ENCODE measurements at regions not wholly inside any gene's neighbourhood (a gene's known extent, or its start where the extent isn't known, plus 50 kb on each side); places are given as distances from the start of the nearest gene placed in this dataset.

DNA sequence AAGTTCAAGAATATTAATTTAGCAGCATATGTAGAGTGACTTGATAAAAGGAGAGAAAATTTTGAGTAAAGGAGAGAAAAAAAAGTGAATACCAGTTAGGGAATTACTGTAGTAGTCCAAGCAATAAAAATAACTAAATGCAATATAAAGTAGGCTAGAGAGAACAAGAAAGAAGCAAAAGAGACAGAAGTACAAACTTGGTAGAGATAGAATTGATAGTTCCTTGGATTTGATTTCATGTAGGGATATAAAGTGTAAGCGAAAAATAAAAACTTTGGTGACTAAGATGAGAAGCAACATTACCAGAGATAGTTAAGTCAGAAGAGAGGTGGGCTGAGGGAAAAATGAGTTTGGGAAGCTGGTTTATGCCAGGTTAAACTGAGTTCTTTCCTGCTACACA is 252.4 kb downstream of the SEC23A start:
- TF ChIP-seq RARB (CRISPR knock-in tag; IDR thresholded peaks at IDR 0.05) (no peak), ZNF70 (CRISPR knock-in tag; IDR thresholded peaks at IDR 0.05) (no peak), ZNF8 (CRISPR knock-in tag; IDR thresholded peaks at IDR 0.05) (no peak), TCF4 (CRISPR knock-in tag; IDR thresholded peaks at IDR 0.05; ENCODE audit: borderline replicate concordance) (no peak), TOX (CRISPR knock-in tag; IDR thresholded peaks at IDR 0.05; ENCODE audit: borderline replicate concordance) (no peak), CSDC2 (CRISPR knock-in tag; IDR thresholded peaks at IDR 0.05) (no peak), ZC3H10 (CRISPR knock-in tag; IDR thresholded peaks at IDR 0.05) (no peak), ISL1 (CRISPR knock-in tag; IDR thresholded peaks at IDR 0.05) (no peak), ZFP30 (CRISPR knock-in tag; IDR thresholded peaks at IDR 0.05) (no peak), PPARA (CRISPR knock-in tag; IDR thresholded peaks at IDR 0.05; ENCODE audit: borderline replicate concordance) (no peak), BACH2 (CRISPR knock-in tag; IDR thresholded peaks at IDR 0.05; ENCODE audit: borderline replicate concordance) (no peak), ZFP3 (CRISPR knock-in tag; IDR thresholded peaks at IDR 0.05) (no peak)
- TF ChIP-seq, protein P1, sequence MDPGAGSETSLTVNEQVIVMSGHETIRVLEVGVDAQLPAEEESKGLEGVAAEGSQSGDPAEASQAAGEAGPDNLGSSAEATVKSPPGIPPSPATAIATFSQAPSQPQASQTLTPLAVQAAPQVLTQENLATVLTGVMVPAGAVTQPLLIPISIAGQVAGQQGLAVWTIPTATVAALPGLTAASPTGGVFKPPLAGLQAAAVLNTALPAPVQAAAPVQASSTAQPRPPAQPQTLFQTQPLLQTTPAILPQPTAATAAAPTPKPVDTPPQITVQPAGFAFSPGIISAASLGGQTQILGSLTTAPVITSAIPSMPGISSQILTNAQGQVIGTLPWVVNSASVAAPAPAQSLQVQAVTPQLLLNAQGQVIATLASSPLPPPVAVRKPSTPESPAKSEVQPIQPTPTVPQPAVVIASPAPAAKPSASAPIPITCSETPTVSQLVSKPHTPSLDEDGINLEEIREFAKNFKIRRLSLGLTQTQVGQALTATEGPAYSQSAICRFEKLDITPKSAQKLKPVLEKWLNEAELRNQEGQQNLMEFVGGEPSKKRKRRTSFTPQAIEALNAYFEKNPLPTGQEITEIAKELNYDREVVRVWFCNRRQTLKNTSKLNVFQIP (CRISPR knock-in tag; IDR thresholded peaks at IDR 0.05; ENCODE audit: borderline replicate concordance, low read depth), result no peak
- TF ChIP-seq, protein P2, sequence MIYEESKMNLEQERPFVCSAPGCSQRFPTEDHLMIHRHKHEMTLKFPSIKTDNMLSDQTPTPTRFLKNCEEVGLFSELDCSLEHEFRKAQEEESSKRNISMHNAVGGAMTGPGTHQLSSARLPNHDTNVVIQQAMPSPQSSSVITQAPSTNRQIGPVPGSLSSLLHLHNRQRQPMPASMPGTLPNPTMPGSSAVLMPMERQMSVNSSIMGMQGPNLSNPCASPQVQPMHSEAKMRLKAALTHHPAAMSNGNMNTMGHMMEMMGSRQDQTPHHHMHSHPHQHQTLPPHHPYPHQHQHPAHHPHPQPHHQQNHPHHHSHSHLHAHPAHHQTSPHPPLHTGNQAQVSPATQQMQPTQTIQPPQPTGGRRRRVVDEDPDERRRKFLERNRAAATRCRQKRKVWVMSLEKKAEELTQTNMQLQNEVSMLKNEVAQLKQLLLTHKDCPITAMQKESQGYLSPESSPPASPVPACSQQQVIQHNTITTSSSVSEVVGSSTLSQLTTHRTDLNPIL (CRISPR knock-in tag; IDR thresholded peaks at IDR 0.05; ENCODE audit: low read depth), result no peak
- TF ChIP-seq, protein P3, sequence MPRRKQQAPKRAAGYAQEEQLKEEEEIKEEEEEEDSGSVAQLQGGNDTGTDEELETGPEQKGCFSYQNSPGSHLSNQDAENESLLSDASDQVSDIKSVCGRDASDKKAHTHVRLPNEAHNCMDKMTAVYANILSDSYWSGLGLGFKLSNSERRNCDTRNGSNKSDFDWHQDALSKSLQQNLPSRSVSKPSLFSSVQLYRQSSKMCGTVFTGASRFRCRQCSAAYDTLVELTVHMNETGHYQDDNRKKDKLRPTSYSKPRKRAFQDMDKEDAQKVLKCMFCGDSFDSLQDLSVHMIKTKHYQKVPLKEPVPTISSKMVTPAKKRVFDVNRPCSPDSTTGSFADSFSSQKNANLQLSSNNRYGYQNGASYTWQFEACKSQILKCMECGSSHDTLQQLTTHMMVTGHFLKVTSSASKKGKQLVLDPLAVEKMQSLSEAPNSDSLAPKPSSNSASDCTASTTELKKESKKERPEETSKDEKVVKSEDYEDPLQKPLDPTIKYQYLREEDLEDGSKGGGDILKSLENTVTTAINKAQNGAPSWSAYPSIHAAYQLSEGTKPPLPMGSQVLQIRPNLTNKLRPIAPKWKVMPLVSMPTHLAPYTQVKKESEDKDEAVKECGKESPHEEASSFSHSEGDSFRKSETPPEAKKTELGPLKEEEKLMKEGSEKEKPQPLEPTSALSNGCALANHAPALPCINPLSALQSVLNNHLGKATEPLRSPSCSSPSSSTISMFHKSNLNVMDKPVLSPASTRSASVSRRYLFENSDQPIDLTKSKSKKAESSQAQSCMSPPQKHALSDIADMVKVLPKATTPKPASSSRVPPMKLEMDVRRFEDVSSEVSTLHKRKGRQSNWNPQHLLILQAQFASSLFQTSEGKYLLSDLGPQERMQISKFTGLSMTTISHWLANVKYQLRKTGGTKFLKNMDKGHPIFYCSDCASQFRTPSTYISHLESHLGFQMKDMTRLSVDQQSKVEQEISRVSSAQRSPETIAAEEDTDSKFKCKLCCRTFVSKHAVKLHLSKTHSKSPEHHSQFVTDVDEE (CRISPR knock-in tag; IDR thresholded peaks at IDR 0.05), result no peak
- TF ChIP-seq, protein P4, sequence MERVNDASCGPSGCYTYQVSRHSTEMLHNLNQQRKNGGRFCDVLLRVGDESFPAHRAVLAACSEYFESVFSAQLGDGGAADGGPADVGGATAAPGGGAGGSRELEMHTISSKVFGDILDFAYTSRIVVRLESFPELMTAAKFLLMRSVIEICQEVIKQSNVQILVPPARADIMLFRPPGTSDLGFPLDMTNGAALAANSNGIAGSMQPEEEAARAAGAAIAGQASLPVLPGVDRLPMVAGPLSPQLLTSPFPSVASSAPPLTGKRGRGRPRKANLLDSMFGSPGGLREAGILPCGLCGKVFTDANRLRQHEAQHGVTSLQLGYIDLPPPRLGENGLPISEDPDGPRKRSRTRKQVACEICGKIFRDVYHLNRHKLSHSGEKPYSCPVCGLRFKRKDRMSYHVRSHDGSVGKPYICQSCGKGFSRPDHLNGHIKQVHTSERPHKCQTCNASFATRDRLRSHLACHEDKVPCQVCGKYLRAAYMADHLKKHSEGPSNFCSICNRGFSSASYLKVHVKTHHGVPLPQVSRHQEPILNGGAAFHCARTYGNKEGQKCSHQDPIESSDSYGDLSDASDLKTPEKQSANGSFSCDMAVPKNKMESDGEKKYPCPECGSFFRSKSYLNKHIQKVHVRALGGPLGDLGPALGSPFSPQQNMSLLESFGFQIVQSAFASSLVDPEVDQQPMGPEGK (CRISPR knock-in tag; IDR thresholded peaks at IDR 0.05; ENCODE audit: borderline replicate concordance), result no peak
- ATAC-seq, result no peak

DNA sequence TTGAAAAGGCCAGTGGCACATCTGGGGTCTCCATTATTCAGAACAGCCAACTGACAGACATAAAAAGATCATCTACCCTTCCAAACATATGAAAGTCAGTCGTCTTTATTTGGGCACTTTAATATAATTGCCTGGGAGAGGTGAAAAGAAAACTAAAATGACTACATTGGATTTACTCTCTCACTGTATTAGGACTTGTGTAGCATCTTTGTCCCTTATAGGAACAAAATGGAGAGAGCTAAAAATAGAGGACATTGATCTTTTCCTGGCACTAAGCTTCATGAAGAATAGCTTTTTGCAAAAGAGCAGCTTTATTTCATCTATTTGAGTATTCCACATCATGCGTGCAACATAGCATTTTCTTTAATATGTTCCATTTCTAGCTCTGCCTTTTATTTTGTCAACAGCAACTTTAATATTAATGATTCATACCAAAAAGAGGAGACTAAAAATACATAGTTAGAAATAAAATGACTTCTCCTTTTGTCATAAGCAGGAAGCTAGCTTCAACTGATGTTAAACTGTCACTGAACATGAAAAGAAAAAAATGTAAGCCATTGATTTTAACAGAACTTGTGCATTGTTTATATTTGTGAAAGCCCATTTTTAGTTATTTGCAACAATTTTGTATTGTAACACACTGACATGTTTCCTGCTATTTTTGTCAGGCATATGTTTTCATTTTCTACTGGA is 254.6 kb downstream of the SEC23A start:
- no peak for ATAC-seq
- no peak for TF ChIP-seq TOX (CRISPR knock-in tag; IDR thresholded peaks at IDR 0.05; ENCODE audit: borderline replicate concordance)

DNA sequence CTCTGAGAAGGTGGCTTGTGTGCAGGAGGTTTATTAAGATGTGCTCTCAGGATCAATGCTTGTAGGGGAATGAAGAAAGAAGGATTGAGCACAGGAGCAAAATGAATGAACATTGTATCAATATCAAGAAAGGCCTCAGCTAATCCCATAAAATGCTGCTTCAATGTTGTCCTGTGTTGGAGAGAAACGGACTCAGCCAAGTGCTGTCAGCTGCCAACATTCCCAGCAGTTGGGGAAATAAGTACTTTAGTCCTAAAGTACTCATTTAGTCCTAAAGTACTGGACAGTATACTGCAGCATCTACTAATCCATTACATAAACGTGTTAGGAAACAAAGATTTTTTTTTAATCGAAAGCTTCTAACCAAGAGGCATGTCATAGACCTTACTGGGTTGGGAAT is 255.9 kb downstream of the SEC23A start:
- no peak for ATAC-seq
- TF ChIP-seq, protein P2 (CRISPR knock-in tag; IDR thresholded peaks at IDR 0.05; ENCODE audit: low read depth), result no peak
- TF ChIP-seq SNAI2 (CRISPR knock-in tag; IDR thresholded peaks at IDR 0.05) (no peak), OSR1 (CRISPR knock-in tag; IDR thresholded peaks at IDR 0.05) (no peak), ZNF70 (CRISPR knock-in tag; IDR thresholded peaks at IDR 0.05) (no peak), ARNTL (CRISPR knock-in tag; IDR thresholded peaks at IDR 0.05; ENCODE audit: borderline replicate concordance, low read depth) (no peak), CSDC2 (CRISPR knock-in tag; IDR thresholded peaks at IDR 0.05) (no peak), ZNF8 (CRISPR knock-in tag; IDR thresholded peaks at IDR 0.05) (no peak), ZFP3 (CRISPR knock-in tag; IDR thresholded peaks at IDR 0.05) (no peak), ZFP30 (CRISPR knock-in tag; IDR thresholded peaks at IDR 0.05) (no peak), PPARA (CRISPR knock-in tag; IDR thresholded peaks at IDR 0.05; ENCODE audit: borderline replicate concordance) (no peak), RARB (CRISPR knock-in tag; IDR thresholded peaks at IDR 0.05) (no peak), BACH2 (CRISPR knock-in tag; IDR thresholded peaks at IDR 0.05; ENCODE audit: borderline replicate concordance) (no peak), TCF4 (CRISPR knock-in tag; IDR thresholded peaks at IDR 0.05; ENCODE audit: borderline replicate concordance) (no peak), TOX (CRISPR knock-in tag; IDR thresholded peaks at IDR 0.05; ENCODE audit: borderline replicate concordance) (no peak)
- TF ChIP-seq, protein P1 (CRISPR knock-in tag; IDR thresholded peaks at IDR 0.05; ENCODE audit: borderline replicate concordance, low read depth), result no peak
- TF ChIP-seq, protein P4 (CRISPR knock-in tag; IDR thresholded peaks at IDR 0.05; ENCODE audit: borderline replicate concordance), result no peak
- TF ChIP-seq, protein P3 (CRISPR knock-in tag; IDR thresholded peaks at IDR 0.05), result no peak

Measured in SK-N-SH treated with all-trans-retinoic acid at 6 μM for 48 hours (cell line).